Type B pancreatic cell (in vitro differentiated cells): ENCODE measurements at regions not wholly inside any gene's neighbourhood (a gene's known extent, or its start where the extent isn't known, plus 50 kb on each side); places are given as distances from the start of the nearest gene placed in this dataset.

Experiments used
- DNase-seq: peaks from one replicate; pipeline ENCODE4 v3.0.0; 2021; ENCODE audit warnings: mixed read lengths; ENCODE audit not compliant: unreplicated experiment; ENCODE audit errors: extremely low spot score
- H3K27ac Mint-ChIP-seq: 2 replicates; pipeline ENCODE4 v1.8.0; 2021; ENCODE audit warnings: mild to moderate bottlenecking, mixed read lengths
- H3K27me3 Mint-ChIP-seq: 2 replicates; pipeline ENCODE4 v1.8.0; 2021; ENCODE audit warnings: mixed read lengths
- H3K36me3 Mint-ChIP-seq: 2 replicates; pipeline ENCODE4 v1.8.0; 2021; ENCODE audit warnings: mixed read lengths
- H3K4me1 Mint-ChIP-seq: one replicate; pipeline ENCODE4 v1.8.0; 2021; ENCODE audit warnings: mixed read lengths; ENCODE audit not compliant: unreplicated experiment
- H3K4me3 Mint-ChIP-seq: 2 replicates; pipeline ENCODE4 v1.8.0; 2021; ENCODE audit warnings: mild to moderate bottlenecking, mixed read lengths
- H3K9me3 Mint-ChIP-seq: 2 replicates; pipeline ENCODE4 v1.8.0; 2021; ENCODE audit warnings: mixed read lengths
- CTCF ChIP-seq: fragments of 200-600 bp; sonication (generic); conservative IDR thresholded peaks from 2 replicates; pipeline ENCODE4 v1.5.0; 2021; ENCODE audit warnings: antibody characterized with exemption, mild to moderate bottlenecking

DNA sequence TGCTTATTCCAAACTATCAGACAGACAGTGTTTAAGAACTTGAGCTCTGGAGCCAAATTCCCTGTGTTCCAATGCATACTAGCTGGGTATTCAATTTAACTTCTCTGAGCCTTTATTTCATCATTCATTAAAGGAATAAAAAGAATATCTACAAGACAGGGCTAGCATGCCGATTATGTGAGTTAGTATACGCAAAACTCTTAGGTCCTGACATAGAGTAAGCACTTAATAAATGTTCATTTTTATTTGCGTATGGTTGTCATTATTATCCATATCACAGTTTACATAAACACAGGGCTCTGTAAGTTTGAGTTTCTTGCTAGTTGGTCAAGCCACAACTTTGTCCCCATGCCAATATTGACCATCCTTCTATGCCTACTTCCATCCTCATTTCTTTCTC, 161.5 kb downstream of the NUAK1 start:
- DNase-seq, result no peak

DNA sequence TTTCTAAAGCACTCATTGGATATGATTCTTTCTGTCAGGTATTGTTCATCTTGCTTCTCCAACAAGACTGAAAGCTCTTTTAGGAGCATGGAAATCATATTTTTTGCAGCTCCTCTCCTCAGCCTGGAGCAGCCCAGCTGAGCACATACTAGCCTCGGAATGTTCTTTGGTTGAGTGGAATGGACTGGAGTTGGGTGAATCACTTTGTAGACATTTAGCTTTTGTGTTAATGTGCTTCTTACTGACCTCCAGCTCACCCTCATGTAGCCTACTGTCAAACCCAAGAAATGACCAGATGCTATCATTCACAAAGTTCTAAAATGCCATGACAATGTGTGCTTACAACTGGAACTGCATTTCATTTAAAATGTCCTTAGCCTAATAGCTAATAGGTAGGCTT, 161.1 kb downstream of the NUAK1 start:
- no peak overlapping the region for H3K4me3 Mint-ChIP-seq
- no peak for TF ChIP-seq CTCF
- no peaks in the 10 kb centered on the region for H3K4me1 Mint-ChIP-seq
- H3K9me3 Mint-ChIP-seq, result no peaks in the 10 kb centered on the region
- no peak for DNase-seq
- H3K27ac Mint-ChIP-seq, result no peak overlapping the region
- H3K36me3 Mint-ChIP-seq, result no peaks in the 10 kb centered on the region
- peaks cover 4% of the 10 kb centered on the region for H3K27me3 Mint-ChIP-seq

More for the DNA sequence above, 161.5 kb downstream of the NUAK1 start:
- Mint-ChIP-seq H3K4me1 (no peaks in the 10 kb centered on the region), H3K27me3 (peaks cover 5% of the 10 kb centered on the region), H3K4me3 (no peak overlapping the region), H3K36me3 (no peaks in the 10 kb centered on the region), H3K27ac (no peak overlapping the region), H3K9me3 (no peaks in the 10 kb centered on the region)
- no peak for TF ChIP-seq CTCF

DNA sequence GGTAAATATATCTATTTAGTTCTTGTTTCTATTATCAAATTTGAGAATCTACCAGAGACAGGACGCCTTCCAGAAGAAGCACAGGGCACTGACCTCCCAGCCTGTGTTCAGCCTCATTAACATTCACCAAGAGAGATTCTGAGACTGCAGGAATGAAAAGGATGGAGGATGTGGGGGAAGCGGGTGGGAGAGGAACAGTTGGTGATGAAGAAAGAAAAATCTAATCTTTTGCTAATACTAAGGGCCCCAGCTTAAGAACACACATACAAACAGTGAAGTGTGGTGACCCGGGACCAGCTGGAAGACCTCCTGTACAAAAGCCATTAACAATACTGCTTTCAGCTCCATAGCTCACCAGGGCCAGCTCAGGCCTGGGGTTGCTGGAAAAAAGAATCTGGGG, 160.5 kb downstream of the NUAK1 start:
- Mint-ChIP-seq H3K27me3 (peaks cover 4% of the 10 kb centered on the region), H3K9me3 (no peaks in the 10 kb centered on the region), H3K4me3 (no peak overlapping the region), H3K27ac (no peak overlapping the region), H3K4me1 (no peaks in the 10 kb centered on the region), H3K36me3 (no peaks in the 10 kb centered on the region)
- no peak for TF ChIP-seq CTCF
- DNase-seq, result no peak

- Mint-ChIP-seq H3K4me1 (no peaks in the 10 kb centered on the region), H3K27me3 (peaks cover 4% of the 10 kb centered on the region), H3K36me3 (no peaks in the 10 kb centered on the region), H3K9me3 (no peaks in the 10 kb centered on the region), H3K27ac (no peak overlapping the region), H3K4me3 (no peak overlapping the region)
- DNase-seq, result no peak
- TF ChIP-seq CTCF, result no peak
These were observed 160.1 kb downstream of the NUAK1 start for GRCh38 chr12:105978686-105979085.

DNA sequence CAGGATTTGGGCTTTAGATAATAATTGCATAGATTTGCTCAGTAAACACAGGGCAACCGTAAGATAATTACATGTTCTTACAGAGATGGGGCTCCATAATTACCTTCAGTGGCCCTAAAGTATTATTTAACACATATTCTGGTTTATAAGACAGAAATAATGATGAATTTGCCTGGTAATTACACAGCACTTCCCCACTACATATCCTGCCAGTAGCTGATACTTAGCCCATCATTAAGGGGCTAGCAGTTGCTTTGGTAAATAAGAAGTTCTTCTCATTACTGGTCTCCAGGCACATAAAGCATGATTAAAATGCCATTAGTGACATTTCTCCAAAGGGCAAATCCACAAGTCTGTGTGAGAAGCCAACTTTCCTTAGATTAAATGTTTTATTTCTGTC, 158.7 kb downstream of the NUAK1 start:
- H3K4me1 Mint-ChIP-seq, result no peaks in the 10 kb centered on the region
- H3K27me3 Mint-ChIP-seq, result peaks cover 13% of the 10 kb centered on the region
- no peak overlapping the region for H3K27ac Mint-ChIP-seq
- H3K4me3 Mint-ChIP-seq, result no peak overlapping the region
- no peaks in the 10 kb centered on the region for H3K36me3 Mint-ChIP-seq
- H3K9me3 Mint-ChIP-seq, result no peaks in the 10 kb centered on the region
- no peak for TF ChIP-seq CTCF
- DNase-seq, result no peak

- no peak for DNase-seq
- H3K9me3 Mint-ChIP-seq, result no peaks in the 10 kb centered on the region
- peaks cover 13% of the 10 kb centered on the region for H3K27me3 Mint-ChIP-seq
- no peaks in the 10 kb centered on the region for H3K4me1 Mint-ChIP-seq
- TF ChIP-seq CTCF, result no peak
- no peaks in the 10 kb centered on the region for H3K36me3 Mint-ChIP-seq
- H3K4me3 Mint-ChIP-seq, result no peak overlapping the region
- no peak overlapping the region for H3K27ac Mint-ChIP-seq
These were observed 158.2 kb downstream of the NUAK1 start for GRCh38 chr12:105980533-105980932.
